Adrenal gland (tissue), 5 donors: ENCODE measurements at regions not wholly inside any gene's neighbourhood (a gene's known extent, or its start where the extent isn't known, plus 50 kb on each side); places are given as distances from the start of the nearest gene placed in this dataset.

Experiments
- CTCF ChIP-seq, 6 experiments: fragments of 450-650 bp in 4 of 6; fragments of 200-600 bp in 2 of 6; sonication (generic) in 1 of 6; IDR thresholded peaks; 1 replicate in 5 of 6; 2 replicates in 1 of 6; pipeline versions ENCODE4 v1.5.1 to v1.8.0; 2016 to 2021; ENCODE audit warnings: antibody characterized with exemption in 6 of 6, mild to moderate bottlenecking in 2 of 6, moderate library complexity in 1 of 6
- POLR2A ChIP-seq, 2 donors: fragments of 450-650 bp; IDR thresholded peaks; one replicate each; pipeline ENCODE4 v1.6.1; 2017; ENCODE audit warnings: antibody characterized with exemption in 2 of 2, mild to moderate bottlenecking in 2 of 2, moderate library complexity in 1 of 2
- donor health status: DM: no; HTN: no; CAD: no.

GRCh38 chr1:185483664-185484450 is 166.8 kb upstream of the IVNS1ABP start:
- no peak for TF ChIP-seq CTCF (IDR thresholded peaks at IDR 0.05)
- TF ChIP-seq POLR2A (IDR thresholded peaks at IDR 0.05): no peak
